ENCODE measurements at regions not wholly inside any gene's neighbourhood (a gene's known extent, or its start where the extent isn't known, plus 50 kb on each side); places are given as distances from the start of the nearest gene placed in this dataset.

- H3K36me3 ChIP-seq (ENCODE audit: control insufficient read depth, insufficient read depth, low read length), result no peaks in the 10 kb centered on the region
- ChIA-PET CTCF (no interaction called here), POLR2A (no interaction called here)
- no peak overlapping the region for H3K27ac ChIP-seq (ENCODE audit: low read length)
- DNase-seq (ENCODE audit: low read depth, low spot score) (no peak), ATAC-seq (no peak)
- intact Hi-C loops (cut with micrococcal nuclease; ENCODE audit: unreplicated experiment), result no loop called here
- TF ChIP-seq SIN3A (IDR thresholded peaks at IDR 0.05; ENCODE audit: borderline replicate concordance, insufficient read depth, low read depth, low read length), result no peak
- no peak for TF ChIP-seq REST (IDR thresholded peaks at IDR 0.05; ENCODE audit: insufficient read depth in 1 of 2, low read depth in 2 of 2, low read length in 1 of 2)
- no peak for TF ChIP-seq CTCF (IDR thresholded peaks at IDR 0.05)
- no peak for TF ChIP-seq POLR2AphosphoS5 (IDR thresholded peaks at IDR 0.05; ENCODE audit: low read depth, low read length)
- TF ChIP-seq TCF7L2 (IDR thresholded peaks at IDR 0.05; ENCODE audit: low read depth, low read length), result no peak
- BruUV-seq (replicated peaks), result no TSS peak
- no peaks in the 10 kb centered on the region for H3K4me1 ChIP-seq (ENCODE audit: control insufficient read depth, insufficient read depth, low read length)
- H3K27me3 ChIP-seq (ENCODE audit: control insufficient read depth, insufficient read depth, low read length), result no peaks in the 10 kb centered on the region
- in situ Hi-C loops (cut with HindIII; ENCODE audit: low pct_unique_long_range_greater_than_20kb, low sequenced_read_pairs), result no loop called here
- H3K4me3 ChIP-seq (ENCODE audit: low read depth in 2 of 2, low read length in 2 of 2), result no peak overlapping the region
- no peaks in the 10 kb centered on the region for H3K9me3 ChIP-seq (ENCODE audit: control insufficient read depth, insufficient read depth, low read depth, low read length)
Measured at GRCh38 chr2:17084877-17085276, 419.2 kb upstream of the CYRIA start.

GRCh38 chr2:17083902-17084301 is 418.3 kb upstream of the CYRIA start:
- Histone ChIP-seq H3K4me3 (ENCODE audit: low read depth in 2 of 2, low read length in 2 of 2) (no peak overlapping the region), H3K36me3 (ENCODE audit: control insufficient read depth, insufficient read depth, low read length) (no peaks in the 10 kb centered on the region), H3K27me3 (ENCODE audit: control insufficient read depth, insufficient read depth, low read length) (no peaks in the 10 kb centered on the region), H3K4me1 (ENCODE audit: control insufficient read depth, insufficient read depth, low read length) (no peaks in the 10 kb centered on the region), H3K27ac (ENCODE audit: low read length) (no peak overlapping the region), H3K9me3 (ENCODE audit: control insufficient read depth, insufficient read depth, low read depth, low read length) (no peaks in the 10 kb centered on the region)
- ChIA-PET POLR2A (no interaction called here), CTCF (no interaction called here)
- BruUV-seq (replicated peaks), result no TSS peak
- intact Hi-C loops (cut with micrococcal nuclease; ENCODE audit: unreplicated experiment) (no loop called here), in situ Hi-C loops (cut with HindIII; ENCODE audit: low pct_unique_long_range_greater_than_20kb, low sequenced_read_pairs) (no loop called here)
- DNase-seq (ENCODE audit: low read depth, low spot score) (no peak), ATAC-seq (no peak)
- TF ChIP-seq SIN3A (IDR thresholded peaks at IDR 0.05; ENCODE audit: borderline replicate concordance, insufficient read depth, low read depth, low read length), result no peak
- no peak for TF ChIP-seq CTCF (IDR thresholded peaks at IDR 0.05)
- TF ChIP-seq POLR2AphosphoS5 (IDR thresholded peaks at IDR 0.05; ENCODE audit: low read depth, low read length), result no peak
- no peak for TF ChIP-seq REST (IDR thresholded peaks at IDR 0.05; ENCODE audit: insufficient read depth in 1 of 2, low read depth in 2 of 2, low read length in 1 of 2)
- TF ChIP-seq TCF7L2 (IDR thresholded peaks at IDR 0.05; ENCODE audit: low read depth, low read length), result no peak

Data from Panc1 (cell line).